Astrocyte (in vitro differentiated cells and primary cell): ENCODE measurements at regions not wholly inside any gene's neighbourhood (a gene's known extent, or its start where the extent isn't known, plus 50 kb on each side); places are given as distances from the start of the nearest gene placed in this dataset.

Experiments used
- EZH2 ChIP-seq: IDR thresholded peaks from 2 replicates; pipeline ENCODE4 v1.6.1; 2012; ENCODE audit warnings: mild to moderate bottlenecking, low read length, inconsistent platforms; ENCODE audit not compliant: insufficient read depth
- TF ChIP-seq, protein P1 (sequence below): IDR thresholded peaks from 2 replicates; pipeline ENCODE4 v1.5.1; 2011; ENCODE audit warnings: low read depth, mild to moderate bottlenecking, inconsistent platforms, low read length, moderate library complexity; ENCODE audit not compliant: insufficient read depth

DNA sequence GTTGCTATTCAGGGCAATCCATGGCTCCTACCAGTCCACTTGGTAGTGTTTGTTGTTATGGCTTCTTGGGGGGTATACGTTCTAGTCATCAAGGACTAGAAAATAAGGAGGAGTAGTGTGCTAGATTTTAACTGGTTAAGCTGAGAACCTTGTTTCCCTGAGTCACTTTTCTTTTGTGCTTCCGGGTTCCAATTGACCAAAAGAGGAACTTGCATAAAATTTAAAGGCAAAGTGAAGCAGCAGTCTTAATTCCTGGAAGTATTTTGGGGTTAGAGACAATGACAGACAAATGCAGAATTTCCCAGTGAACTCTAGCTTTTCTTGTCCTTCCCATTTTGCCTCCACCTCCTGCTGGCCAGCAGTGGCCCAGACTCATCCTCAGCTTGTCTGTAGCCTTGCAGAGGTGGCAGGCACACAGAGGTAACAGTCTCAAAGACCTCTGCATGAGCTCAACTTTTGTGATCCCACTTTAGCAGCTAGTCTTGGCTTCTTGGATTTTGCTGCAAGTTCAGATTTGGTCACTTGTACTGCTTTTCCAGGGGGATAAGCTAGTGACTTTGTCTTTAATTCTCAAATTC lies 1105.8 kb upstream of the NXPH2 start:
- TF ChIP-seq, protein P1, sequence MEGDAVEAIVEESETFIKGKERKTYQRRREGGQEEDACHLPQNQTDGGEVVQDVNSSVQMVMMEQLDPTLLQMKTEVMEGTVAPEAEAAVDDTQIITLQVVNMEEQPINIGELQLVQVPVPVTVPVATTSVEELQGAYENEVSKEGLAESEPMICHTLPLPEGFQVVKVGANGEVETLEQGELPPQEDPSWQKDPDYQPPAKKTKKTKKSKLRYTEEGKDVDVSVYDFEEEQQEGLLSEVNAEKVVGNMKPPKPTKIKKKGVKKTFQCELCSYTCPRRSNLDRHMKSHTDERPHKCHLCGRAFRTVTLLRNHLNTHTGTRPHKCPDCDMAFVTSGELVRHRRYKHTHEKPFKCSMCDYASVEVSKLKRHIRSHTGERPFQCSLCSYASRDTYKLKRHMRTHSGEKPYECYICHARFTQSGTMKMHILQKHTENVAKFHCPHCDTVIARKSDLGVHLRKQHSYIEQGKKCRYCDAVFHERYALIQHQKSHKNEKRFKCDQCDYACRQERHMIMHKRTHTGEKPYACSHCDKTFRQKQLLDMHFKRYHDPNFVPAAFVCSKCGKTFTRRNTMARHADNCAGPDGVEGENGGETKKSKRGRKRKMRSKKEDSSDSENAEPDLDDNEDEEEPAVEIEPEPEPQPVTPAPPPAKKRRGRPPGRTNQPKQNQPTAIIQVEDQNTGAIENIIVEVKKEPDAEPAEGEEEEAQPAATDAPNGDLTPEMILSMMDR = no peak
- TF ChIP-seq EZH2 = no peak
